ENCODE measurements at regions not wholly inside any gene's neighbourhood (a gene's known extent, or its start where the extent isn't known, plus 50 kb on each side); places are given as distances from the start of the nearest gene placed in this dataset.
"Not testable (repeated sequence)": the region's sequence is repeated elsewhere in the genome, so short reads cannot be mapped to it uniquely, and the experiment has no call there.

GRCh38 chr3:71983694-71984093 is 198.7 kb upstream of the PROK2 start:
- CTCF ChIA-PET = no interaction called here
- POLR2A ChIA-PET (ENCODE audit: low non-redundant PET) = no interaction called here
- peaks cover 5% of the 10 kb centered on the region for H3K4me1 ChIP-seq (ENCODE audit: insufficient read depth, low read length, poor library complexity, severe bottlenecking)

GRCh38 chr3:71982506-71983258 is 197.7 kb upstream of the PROK2 start:
- intact Hi-C loops (cut with micrococcal nuclease; ENCODE audit: unreplicated experiment); CTCF ChIA-PET; H3K4me1 ChIP-seq (ENCODE audit: insufficient read depth, low read length, poor library complexity, severe bottlenecking); H3K36me3 ChIP-seq (ENCODE audit: insufficient read depth, low read length, poor library complexity, severe bottlenecking); H3K4me3 ChIP-seq (ENCODE audit: low read depth, low read length, poor library complexity, severe bottlenecking); H3K27me3 ChIP-seq (replicated peaks; ENCODE audit: insufficient read depth, low read depth, low read length, poor library complexity); POLR2A ChIA-PET (ENCODE audit: low non-redundant PET); BruUV-seq (replicated peaks); H3K27ac ChIP-seq (ENCODE audit: low read depth, low read length, poor library complexity, severe bottlenecking); H3K9me3 ChIP-seq (ENCODE audit: low read depth, low read length, poor library complexity, severe bottlenecking): not testable (repeated sequence)
- DNase-seq (ENCODE audit: low spot score) = peak; percentile 35

More at GRCh38 chr3:71983694-71984093, 198.7 kb upstream of the PROK2 start:
- TF ChIP-seq EZH2 (IDR thresholded peaks at IDR 0.05; ENCODE audit: borderline replicate concordance, low read depth, low read length, poor library complexity, severe bottlenecking) (no peak), CTCF (conservative IDR thresholded peaks at IDR 0.05; ENCODE audit: low read depth, low read length) (no peak)
- BruUV-seq (replicated peaks) = no TSS peak
- Histone ChIP-seq H3K9me3 (ENCODE audit: low read depth, low read length, poor library complexity, severe bottlenecking) (no peaks in the 10 kb centered on the region), H3K4me3 (ENCODE audit: low read depth, low read length, poor library complexity, severe bottlenecking) (no peak overlapping the region), H3K36me3 (ENCODE audit: insufficient read depth, low read length, poor library complexity, severe bottlenecking) (no peaks in the 10 kb centered on the region), H3K27me3 (replicated peaks; ENCODE audit: insufficient read depth, low read depth, low read length, poor library complexity) (no peaks in the 10 kb centered on the region), H3K27ac (ENCODE audit: low read depth, low read length, poor library complexity, severe bottlenecking) (no peak overlapping the region)
- DNase-seq (ENCODE audit: low spot score) = no peak
- intact Hi-C loops (cut with micrococcal nuclease; ENCODE audit: unreplicated experiment) = no loop called here

GRCh38 chr3:71979175-71979574 is 194.2 kb upstream of the PROK2 start:
- Histone ChIP-seq H3K4me1 (ENCODE audit: insufficient read depth, low read length, poor library complexity, severe bottlenecking) (no peaks in the 10 kb centered on the region), H3K27ac (ENCODE audit: low read depth, low read length, poor library complexity, severe bottlenecking) (no peak overlapping the region), H3K9me3 (ENCODE audit: low read depth, low read length, poor library complexity, severe bottlenecking) (no peaks in the 10 kb centered on the region), H3K27me3 (replicated peaks; ENCODE audit: insufficient read depth, low read depth, low read length, poor library complexity) (no peaks in the 10 kb centered on the region), H3K4me3 (ENCODE audit: low read depth, low read length, poor library complexity, severe bottlenecking) (no peak overlapping the region), H3K36me3 (ENCODE audit: insufficient read depth, low read length, poor library complexity, severe bottlenecking) (no peaks in the 10 kb centered on the region)
- DNase-seq (ENCODE audit: low spot score) = no peak
- TF ChIP-seq CTCF (conservative IDR thresholded peaks at IDR 0.05; ENCODE audit: low read depth, low read length) (no peak), EZH2 (IDR thresholded peaks at IDR 0.05; ENCODE audit: borderline replicate concordance, low read depth, low read length, poor library complexity, severe bottlenecking) (no peak)
- no TSS peak for BruUV-seq (replicated peaks)
- ChIA-PET CTCF (no interaction called here), POLR2A (ENCODE audit: low non-redundant PET) (no interaction called here)
- intact Hi-C loops (cut with micrococcal nuclease; ENCODE audit: unreplicated experiment) = no loop called here

- Histone ChIP-seq H3K27me3 (replicated peaks; ENCODE audit: insufficient read depth, low read depth, low read length, poor library complexity) (no peaks in the 10 kb centered on the region), H3K4me1 (ENCODE audit: insufficient read depth, low read length, poor library complexity, severe bottlenecking) (no peaks in the 10 kb centered on the region), H3K4me3 (ENCODE audit: low read depth, low read length, poor library complexity, severe bottlenecking) (no peak overlapping the region), H3K27ac (ENCODE audit: low read depth, low read length, poor library complexity, severe bottlenecking) (no peak overlapping the region), H3K36me3 (ENCODE audit: insufficient read depth, low read length, poor library complexity, severe bottlenecking) (no peaks in the 10 kb centered on the region), H3K9me3 (ENCODE audit: low read depth, low read length, poor library complexity, severe bottlenecking) (no peaks in the 10 kb centered on the region)
- no peak for DNase-seq (ENCODE audit: low spot score)
- TF ChIP-seq CTCF (conservative IDR thresholded peaks at IDR 0.05; ENCODE audit: low read depth, low read length) (no peak), EZH2 (IDR thresholded peaks at IDR 0.05; ENCODE audit: borderline replicate concordance, low read depth, low read length, poor library complexity, severe bottlenecking) (no peak)
- no TSS peak for BruUV-seq (replicated peaks)
- intact Hi-C loops (cut with micrococcal nuclease; ENCODE audit: unreplicated experiment) = no loop called here
- ChIA-PET CTCF (no interaction called here), POLR2A (ENCODE audit: low non-redundant PET) (no interaction called here)
Observed at GRCh38 chr3:71978150-71978721, 193.3 kb upstream of the PROK2 start.
